Epithelial cell of esophagus (primary cell): ENCODE measurements at regions not wholly inside any gene's neighbourhood (a gene's known extent, or its start where the extent isn't known, plus 50 kb on each side); places are given as distances from the start of the nearest gene placed in this dataset.

Experiments
- DNase-seq: peaks from one replicate; pipeline ENCODE4 v3.0.0; 2010; ENCODE audit warnings: low read depth
- H3K4me3 ChIP-seq: 2 replicates; pipeline ENCODE4 v1.5.1; 2011; ENCODE audit warnings: mild to moderate bottlenecking, low read length, control low read depth
- TF ChIP-seq, protein P1 (sequence below): IDR thresholded peaks from 2 replicates; pipeline ENCODE4 v1.5.1; 2011; ENCODE audit warnings: low read depth, mild to moderate bottlenecking, low read length, control low read depth, inconsistent platforms; ENCODE audit not compliant: insufficient read depth; ENCODE audit errors: missing control alignments

- H3K4me3 ChIP-seq: no peak overlapping the region
- TF ChIP-seq, protein P1, sequence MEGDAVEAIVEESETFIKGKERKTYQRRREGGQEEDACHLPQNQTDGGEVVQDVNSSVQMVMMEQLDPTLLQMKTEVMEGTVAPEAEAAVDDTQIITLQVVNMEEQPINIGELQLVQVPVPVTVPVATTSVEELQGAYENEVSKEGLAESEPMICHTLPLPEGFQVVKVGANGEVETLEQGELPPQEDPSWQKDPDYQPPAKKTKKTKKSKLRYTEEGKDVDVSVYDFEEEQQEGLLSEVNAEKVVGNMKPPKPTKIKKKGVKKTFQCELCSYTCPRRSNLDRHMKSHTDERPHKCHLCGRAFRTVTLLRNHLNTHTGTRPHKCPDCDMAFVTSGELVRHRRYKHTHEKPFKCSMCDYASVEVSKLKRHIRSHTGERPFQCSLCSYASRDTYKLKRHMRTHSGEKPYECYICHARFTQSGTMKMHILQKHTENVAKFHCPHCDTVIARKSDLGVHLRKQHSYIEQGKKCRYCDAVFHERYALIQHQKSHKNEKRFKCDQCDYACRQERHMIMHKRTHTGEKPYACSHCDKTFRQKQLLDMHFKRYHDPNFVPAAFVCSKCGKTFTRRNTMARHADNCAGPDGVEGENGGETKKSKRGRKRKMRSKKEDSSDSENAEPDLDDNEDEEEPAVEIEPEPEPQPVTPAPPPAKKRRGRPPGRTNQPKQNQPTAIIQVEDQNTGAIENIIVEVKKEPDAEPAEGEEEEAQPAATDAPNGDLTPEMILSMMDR: no peak
- DNase-seq: no peak
Measured at GRCh38 chr6:6857528-6857927, 250.2 kb upstream of the RREB1 start.

DNA sequence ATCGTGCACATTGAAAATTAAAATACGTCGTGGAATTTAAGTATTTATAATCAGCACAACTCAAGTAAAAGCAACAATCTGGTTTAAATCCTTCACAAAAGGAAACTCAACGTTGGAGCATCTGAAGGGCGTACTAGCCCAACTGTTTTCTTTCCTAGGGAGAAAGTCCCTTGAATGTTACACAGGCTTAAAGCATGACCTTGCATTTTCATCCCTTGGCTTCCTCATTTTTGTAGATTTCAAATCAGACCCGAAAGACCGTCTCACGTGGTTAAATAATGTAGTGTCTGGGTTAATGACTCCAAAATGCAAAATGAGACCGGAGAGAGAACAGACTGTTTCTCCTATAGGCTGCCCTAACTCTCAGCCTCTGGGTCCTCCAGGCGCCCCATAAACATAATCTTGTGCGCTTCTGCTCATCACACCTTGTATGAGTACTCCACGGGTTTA, 249.2 kb upstream of the RREB1 start:
- TF ChIP-seq, protein P1: no peak
- no peak overlapping the region for H3K4me3 ChIP-seq
- DNase-seq: no peak

- no peak overlapping the region for H3K4me3 ChIP-seq
- TF ChIP-seq, protein P1: no peak
- no peak for DNase-seq
Measured at GRCh38 chr6:6859105-6859504, 248.7 kb upstream of the RREB1 start.

DNA sequence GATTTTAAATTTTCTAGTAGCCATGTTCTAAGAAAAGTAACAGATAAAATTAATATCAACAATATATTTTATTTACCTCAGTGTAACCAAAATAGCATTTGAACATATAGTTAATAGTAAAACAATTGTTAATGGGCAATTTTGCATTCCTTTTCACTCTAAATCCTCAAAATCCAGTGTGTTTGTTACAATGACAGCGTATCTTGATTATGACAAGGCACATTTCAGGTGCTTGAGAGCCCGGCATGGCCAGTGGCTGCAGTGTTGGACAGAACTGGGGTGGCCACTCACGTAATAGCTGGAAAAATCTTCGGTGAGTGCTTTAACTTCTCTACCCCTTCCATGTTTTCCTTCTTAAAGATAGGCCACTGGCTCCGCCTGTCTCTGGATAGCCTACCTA, 248.0 kb upstream of the RREB1 start:
- DNase-seq: no peak
- H3K4me3 ChIP-seq: no peak overlapping the region
- TF ChIP-seq, protein P1: no peak

- DNase-seq: no peak
- no peak overlapping the region for H3K4me3 ChIP-seq
- TF ChIP-seq, protein P1: no peak
Measured at GRCh38 chr6:6860863-6861262, 246.9 kb upstream of the RREB1 start.

GRCh38 chr6:6861351-6861894, 246.3 kb upstream of the RREB1 start:
- DNase-seq: no peak
- TF ChIP-seq, protein P1: no peak
- no peak overlapping the region for H3K4me3 ChIP-seq

- H3K4me3 ChIP-seq: no peak overlapping the region
- no peak for DNase-seq
- TF ChIP-seq, protein P1: no peak
Measured at GRCh38 chr6:6861995-6862394, 245.8 kb upstream of the RREB1 start.
